OCI-LY7 (cell line): ENCODE measurements at regions not wholly inside any gene's neighbourhood (a gene's known extent, or its start where the extent isn't known, plus 50 kb on each side); places are given as distances from the start of the nearest gene placed in this dataset.

ENCODE experiments used
- BruUV-seq: library from RNA; stranded (reverse); fragments of 400-500 nt; replicated peaks from 2 replicates; lab custom pipeline; 2021; lab: Mats Ljungman, UMichigan
- CTCF ChIA-PET: fragments of 300-600 bp; sonication (Branson Sonifier 250); formaldehyde crosslinking; loops from one replicate; lab custom pipeline; 2022; ENCODE audit warnings: antibody characterized with exemption; ENCODE audit not compliant: unreplicated experiment; lab: Charles Lee
- POLR2A ChIA-PET: fragments of 300-600 bp; sonication (Branson Sonifier 250); formaldehyde crosslinking; loops from one replicate; lab custom pipeline; 2022; ENCODE audit warnings: antibody characterized with exemption; lab: Charles Lee
- DNase-seq: peaks from one replicate; pipeline ENCODE4 v3.0.0-alpha.2; 2015; ENCODE audit warnings: low spot score
- H2AFZ ChIP-seq: fragments of 200-600 bp; sonication (generic), shearing (Covaris generic); 2 replicates; pipeline ENCODE4 v1.6.1; 2014; ENCODE audit warnings: mild to moderate bottlenecking, antibody characterized with exemption, low read length, moderate library complexity
- H3K27ac ChIP-seq: fragments of 200-600 bp; sonication (generic); 2 replicates; pipeline ENCODE4 v1.5.1; 2014; ENCODE audit warnings: mixed run types, low read depth, mild to moderate bottlenecking, moderate library complexity, low read length, inconsistent platforms; ENCODE audit not compliant: poor library complexity, severe bottlenecking
- H3K36me3 ChIP-seq: fragments of 200-600 bp; sonication (generic); 2 replicates; pipeline ENCODE4 v1.6.1; 2014; ENCODE audit warnings: mild to moderate bottlenecking, antibody characterized with exemption, low read length, moderate library complexity, mixed read lengths; ENCODE audit not compliant: insufficient read depth
- H3K4me1 ChIP-seq: fragments of 200-600 bp; sonication (generic); 2 replicates; pipeline ENCODE4 v1.5.1; 2014; ENCODE audit warnings: mild to moderate bottlenecking, low read length; ENCODE audit not compliant: insufficient read depth, poor library complexity, severe bottlenecking
- H3K4me2 ChIP-seq: fragments of 200-600 bp; sonication (generic); 2 replicates; pipeline ENCODE4 v1.6.1; 2014; ENCODE audit warnings: mild to moderate bottlenecking, low read length
- H3K4me3 ChIP-seq: fragments of 200-600 bp; sonication (generic); 2 replicates; pipeline ENCODE4 v1.5.1; 2014; ENCODE audit warnings: mild to moderate bottlenecking, low read depth, low read length; ENCODE audit not compliant: poor library complexity, severe bottlenecking
- H3K79me2 ChIP-seq: fragments of 200-600 bp; sonication (generic); 2 replicates; pipeline ENCODE4 v1.6.1; 2016; ENCODE audit warnings: low read depth, mild to moderate bottlenecking, low read length, moderate library complexity, mixed read lengths; ENCODE audit not compliant: insufficient read depth
- H3K9me2 ChIP-seq: fragments of 200-600 bp; sonication (generic); 2 replicates; pipeline ENCODE4 v1.6.1; 2016; ENCODE audit warnings: mild to moderate bottlenecking, low read length, mixed read lengths; ENCODE audit not compliant: insufficient read depth
- H3K9me3 ChIP-seq: fragments of 200-600 bp; sonication (generic); 2 replicates; pipeline ENCODE4 v1.6.1; 2014; ENCODE audit warnings: mild to moderate bottlenecking, mixed run types, low read length, mixed read lengths
- H4K20me1 ChIP-seq: fragments of 200-600 bp; sonication (generic); 2 replicates; pipeline ENCODE4 v1.6.1; 2014; ENCODE audit warnings: mild to moderate bottlenecking, antibody characterized with exemption, low read length, moderate library complexity, mixed read lengths; ENCODE audit not compliant: insufficient read depth
- EZH2phosphoT487 ChIP-seq: fragments of 200-600 bp; sonication (generic); IDR thresholded peaks from 2 replicates; pipeline ENCODE4 v1.6.1; 2018; ENCODE audit warnings: low read depth, borderline replicate concordance, mild to moderate bottlenecking, mixed run types, antibody characterized with exemption, low read length, moderate library complexity, mixed read lengths
- intact Hi-C: fragments of 100-400 bp; cut with micrococcal nuclease; formaldehyde crosslinking; loops from one replicate; pipeline ENCODE4 v1.10.0; 2022; ENCODE audit not compliant: unreplicated experiment
- TF ChIP-seq, protein P1 (sequence below): fragments of 200-600 bp; sonication (generic); conservative IDR thresholded peaks from 2 replicates; pipeline ENCODE4 v1.5.1; 2014; ENCODE audit warnings: mild to moderate bottlenecking, antibody characterized with exemption, low read length, moderate library complexity, mixed read lengths

DNA sequence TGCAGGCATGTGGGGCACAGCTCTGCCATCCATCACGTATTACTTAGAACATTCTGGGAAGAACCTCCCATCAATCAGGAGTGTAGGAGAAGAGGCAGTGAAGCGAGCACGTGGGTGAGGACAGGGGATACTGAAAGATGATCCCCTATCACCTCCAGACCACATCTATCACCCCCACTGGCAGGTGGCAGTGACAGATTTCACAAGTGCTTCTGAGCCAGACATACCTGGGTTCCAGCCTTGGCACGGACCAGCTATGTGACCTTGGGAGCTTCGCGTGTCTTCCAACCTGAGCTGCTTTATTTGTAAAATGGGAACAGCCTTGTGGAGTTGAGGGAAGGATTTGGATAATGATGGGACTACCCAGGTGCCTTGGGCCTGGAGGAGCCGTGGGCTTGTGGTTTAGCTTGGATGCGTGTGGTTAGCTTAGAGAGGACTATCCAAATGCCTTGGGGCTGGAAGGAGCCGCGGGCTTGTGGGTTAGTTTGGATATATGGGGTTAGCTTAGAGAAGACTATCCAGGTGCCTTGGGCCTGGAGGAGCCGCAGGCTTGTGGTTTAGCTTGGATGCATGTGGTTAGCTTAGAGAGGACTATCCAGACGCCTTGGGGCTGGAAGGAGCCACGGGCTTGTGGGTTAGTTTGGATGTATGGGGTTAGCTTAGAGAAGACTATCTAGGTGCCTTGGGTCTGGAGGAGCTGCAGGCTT, 206.4 kb downstream of the ENGASE start:
- Histone ChIP-seq H3K9me3 (no peaks in the 10 kb centered on the region), H3K4me2 (no peak overlapping the region), H3K36me3 (no peaks in the 10 kb centered on the region), H2AFZ (no peak overlapping the region), H3K9me2 (no peaks in the 10 kb centered on the region), H3K79me2 (no peaks in the 10 kb centered on the region), H4K20me1 (no peaks in the 10 kb centered on the region), H3K27ac (no peak overlapping the region), H3K4me1 (no peaks in the 10 kb centered on the region), H3K4me3 (no peak overlapping the region)
- no peak for TF ChIP-seq EZH2phosphoT487
- TF ChIP-seq, protein P1, sequence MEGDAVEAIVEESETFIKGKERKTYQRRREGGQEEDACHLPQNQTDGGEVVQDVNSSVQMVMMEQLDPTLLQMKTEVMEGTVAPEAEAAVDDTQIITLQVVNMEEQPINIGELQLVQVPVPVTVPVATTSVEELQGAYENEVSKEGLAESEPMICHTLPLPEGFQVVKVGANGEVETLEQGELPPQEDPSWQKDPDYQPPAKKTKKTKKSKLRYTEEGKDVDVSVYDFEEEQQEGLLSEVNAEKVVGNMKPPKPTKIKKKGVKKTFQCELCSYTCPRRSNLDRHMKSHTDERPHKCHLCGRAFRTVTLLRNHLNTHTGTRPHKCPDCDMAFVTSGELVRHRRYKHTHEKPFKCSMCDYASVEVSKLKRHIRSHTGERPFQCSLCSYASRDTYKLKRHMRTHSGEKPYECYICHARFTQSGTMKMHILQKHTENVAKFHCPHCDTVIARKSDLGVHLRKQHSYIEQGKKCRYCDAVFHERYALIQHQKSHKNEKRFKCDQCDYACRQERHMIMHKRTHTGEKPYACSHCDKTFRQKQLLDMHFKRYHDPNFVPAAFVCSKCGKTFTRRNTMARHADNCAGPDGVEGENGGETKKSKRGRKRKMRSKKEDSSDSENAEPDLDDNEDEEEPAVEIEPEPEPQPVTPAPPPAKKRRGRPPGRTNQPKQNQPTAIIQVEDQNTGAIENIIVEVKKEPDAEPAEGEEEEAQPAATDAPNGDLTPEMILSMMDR = no peak
- POLR2A ChIA-PET = interaction anchor here (0.6 kb wide), 1 partner anchor 653 kb away, joined by 6 read pairs; no protein-coding TSS in a partner anchor
- BruUV-seq = no TSS peak
- intact Hi-C loops = no loop called here
- CTCF ChIA-PET = no interaction called here
- no peak for DNase-seq

DNA sequence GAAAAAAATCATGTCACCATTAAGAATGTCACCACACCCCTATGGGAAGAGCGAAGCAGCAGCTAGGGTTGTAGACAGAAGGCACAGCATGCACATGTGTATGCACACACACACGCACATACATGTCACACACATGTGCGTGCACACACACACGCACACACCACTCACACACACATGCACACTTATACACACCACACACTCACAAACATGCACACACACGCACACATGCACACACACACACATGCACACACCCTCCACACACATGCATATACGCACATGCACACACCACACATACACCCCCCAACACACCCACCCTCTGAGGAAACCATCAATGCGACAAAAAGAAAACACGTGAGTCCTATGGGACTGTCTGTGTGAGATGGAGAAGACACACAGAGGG, 205.4 kb downstream of the ENGASE start:
- Histone ChIP-seq H3K9me3 (no peaks in the 10 kb centered on the region), H3K4me3 (no peak overlapping the region), H3K4me1 (peaks cover 5% of the 10 kb centered on the region), H3K4me2 (no peak overlapping the region), H3K36me3 (no peaks in the 10 kb centered on the region), H2AFZ (no peak overlapping the region), H3K27ac (no peak overlapping the region), H3K9me2 (no peaks in the 10 kb centered on the region), H3K79me2 (no peaks in the 10 kb centered on the region), H4K20me1 (no peaks in the 10 kb centered on the region)
- DNase-seq = no peak
- BruUV-seq = no TSS peak
- ChIA-PET POLR2A (no interaction called here), CTCF (no interaction called here)
- TF ChIP-seq EZH2phosphoT487 = no peak
- TF ChIP-seq, protein P1 = no peak
- intact Hi-C loops = no loop called here

DNA sequence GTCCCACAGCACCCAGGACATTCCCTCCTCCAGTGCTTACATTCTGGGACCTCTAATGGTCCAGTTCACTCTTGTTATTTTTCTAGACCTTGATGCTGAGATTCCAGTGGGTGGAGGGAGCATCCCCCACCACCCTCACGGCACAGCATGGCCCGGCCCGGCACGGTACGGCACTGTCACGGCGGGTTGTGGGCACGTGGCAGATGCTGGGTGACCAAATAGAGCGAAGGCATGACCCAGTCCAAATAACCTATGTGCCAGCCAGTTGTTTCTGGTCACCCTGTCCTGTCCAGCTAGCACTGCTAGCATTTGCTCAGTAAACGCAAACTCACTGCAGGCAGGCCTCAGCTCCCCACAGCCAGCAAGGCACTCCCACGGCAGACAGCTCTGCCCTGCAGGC, 204.7 kb downstream of the ENGASE start:
- no peaks in the 10 kb centered on the region for H3K36me3 ChIP-seq
- POLR2A ChIA-PET = no interaction called here
- no peak overlapping the region for H2AFZ ChIP-seq
- no peak overlapping the region for H3K4me3 ChIP-seq
- peaks cover 9% of the 10 kb centered on the region for H3K4me1 ChIP-seq
- TF ChIP-seq, protein P1 = no peak
- TF ChIP-seq EZH2phosphoT487 = no peak
- no peaks in the 10 kb centered on the region for H3K9me3 ChIP-seq
- H3K27ac ChIP-seq = no peak overlapping the region
- no peak overlapping the region for H3K4me2 ChIP-seq
- DNase-seq = no peak
- no peaks in the 10 kb centered on the region for H3K79me2 ChIP-seq
- no TSS peak for BruUV-seq
- CTCF ChIA-PET = no interaction called here
- intact Hi-C loops = no loop called here
- no peaks in the 10 kb centered on the region for H4K20me1 ChIP-seq
- H3K9me2 ChIP-seq = no peaks in the 10 kb centered on the region
